Smooth muscle cell (in vitro differentiated cells): ENCODE measurements at regions not wholly inside any gene's neighbourhood (a gene's known extent, or its start where the extent isn't known, plus 50 kb on each side); places are given as distances from the start of the nearest gene placed in this dataset.

Experiments
- DNase-seq: peaks from one replicate; lab custom pipeline; 2025; ENCODE audit not compliant: unreplicated experiment; lab: John Stamatoyannopoulos, UW
- H2AFZ ChIP-seq: fragments of 200-600 bp; sonication (generic); 2 replicates; pipeline ENCODE4 v1.6.0; 2016; ENCODE audit warnings: antibody characterized with exemption, low read depth, mild to moderate bottlenecking
- H3F3A ChIP-seq: fragments of 200-600 bp; sonication (generic); 2 replicates; pipeline ENCODE4 v1.6.0; 2017; ENCODE audit warnings: antibody characterized with exemption, low read depth
- H3K27ac ChIP-seq: fragments of 200-600 bp; sonication (generic); 2 replicates; pipeline ENCODE4 v1.5.1; 2016; ENCODE audit warnings: low read depth, mild to moderate bottlenecking
- H3K27me3 ChIP-seq: fragments of 200-600 bp; sonication (generic); 2 replicates; pipeline ENCODE4 v1.6.1; 2016; ENCODE audit warnings: low read depth, mild to moderate bottlenecking
- H3K36me3 ChIP-seq: fragments of 200-600 bp; sonication (generic); 2 replicates; pipeline ENCODE4 v1.5.1; 2016; ENCODE audit warnings: low read depth
- H3K4me1 ChIP-seq: fragments of 200-600 bp; sonication (generic); 2 replicates; pipeline ENCODE4 v1.5.1; 2016; ENCODE audit warnings: low read depth
- H3K4me2 ChIP-seq: fragments of 200-600 bp; sonication (generic); 2 replicates; pipeline ENCODE4 v1.6.0; 2016; ENCODE audit warnings: mild to moderate bottlenecking
- H3K4me3 ChIP-seq: fragments of 200-600 bp; sonication (generic); 2 replicates; pipeline ENCODE4 v1.5.1; 2016; ENCODE audit warnings: mild to moderate bottlenecking
- H3K79me2 ChIP-seq: fragments of 200-600 bp; sonication (generic); 2 replicates; pipeline ENCODE4 v1.6.0; 2016; ENCODE audit warnings: low read depth, mild to moderate bottlenecking
- H3K9ac ChIP-seq: fragments of 200-600 bp; sonication (generic); 2 replicates; pipeline ENCODE4 v1.6.0; 2016; ENCODE audit warnings: low read depth
- H3K9me3 ChIP-seq: fragments of 200-600 bp; sonication (generic); replicated peaks from 2 replicates; pipeline ENCODE4 v1.5.1; 2016; ENCODE audit warnings: low read depth
- H4K20me1 ChIP-seq: fragments of 200-600 bp; sonication (generic); 2 replicates; pipeline ENCODE4 v1.6.0; 2016; ENCODE audit warnings: low read depth
- CTCF ChIP-seq: fragments of 200-600 bp; sonication (generic); IDR thresholded peaks from 2 replicates; pipeline ENCODE4 v1.5.1; 2017; ENCODE audit warnings: borderline replicate concordance, mild to moderate bottlenecking, antibody characterized with exemption; ENCODE audit not compliant: insufficient read depth, poor library complexity, severe bottlenecking
- WGBS: methylation state at CpG from one replicate; pipeline ENCODE4 v1.1.7; 2016; ENCODE audit warnings: low lambda C conversion rate; 5-methylcytosine and 5-hydroxymethylcytosine counted together

- Histone ChIP-seq H2AFZ (no peak overlapping the region), H3K4me2 (no peak overlapping the region), H3K27me3 (no peaks in the 10 kb centered on the region), H3F3A (no peaks in the 10 kb centered on the region), H4K20me1 (no peaks in the 10 kb centered on the region), H3K36me3 (no peaks in the 10 kb centered on the region), H3K9me3 (no peaks in the 10 kb centered on the region), H3K4me1 (peaks cover 5% of the 10 kb centered on the region), H3K9ac (no peak overlapping the region), H3K79me2 (no peaks in the 10 kb centered on the region), H3K4me3 (no peak overlapping the region), H3K27ac (no peak overlapping the region)
- TF ChIP-seq CTCF: no peak
- DNase-seq: no peak
- WGBS: 95% methylated on average over 5 of the region's 5 CpGs
Measured at GRCh38 chr6:141035312-141036200, 1097.2 kb upstream of the GJE1 start.

- no peaks in the 10 kb centered on the region for H3K36me3 ChIP-seq
- H3F3A ChIP-seq: no peaks in the 10 kb centered on the region
- H3K9me3 ChIP-seq: no peaks in the 10 kb centered on the region
- no peak overlapping the region for H3K9ac ChIP-seq
- H4K20me1 ChIP-seq: no peaks in the 10 kb centered on the region
- H3K27ac ChIP-seq: no peak overlapping the region
- no peak overlapping the region for H3K4me2 ChIP-seq
- H3K4me3 ChIP-seq: no peak overlapping the region
- no peaks in the 10 kb centered on the region for H3K27me3 ChIP-seq
- no peaks in the 10 kb centered on the region for H3K79me2 ChIP-seq
- no peak overlapping the region for H2AFZ ChIP-seq
- TF ChIP-seq CTCF: no peak
- H3K4me1 ChIP-seq: no peaks in the 10 kb centered on the region
- no peak for DNase-seq
Measured at GRCh38 chr6:141033101-141033500, 1099.6 kb upstream of the GJE1 start.

- Histone ChIP-seq H3K27me3 (no peaks in the 10 kb centered on the region), H3K4me3 (no peak overlapping the region), H3K4me1 (no peaks in the 10 kb centered on the region), H3K79me2 (no peaks in the 10 kb centered on the region), H3K27ac (no peak overlapping the region), H2AFZ (no peak overlapping the region), H4K20me1 (no peaks in the 10 kb centered on the region), H3K9me3 (no peaks in the 10 kb centered on the region), H3K9ac (no peak overlapping the region), H3F3A (no peaks in the 10 kb centered on the region), H3K4me2 (no peak overlapping the region), H3K36me3 (no peaks in the 10 kb centered on the region)
- DNase-seq: no peak
- 95% methylated on average over 1 of the region's 1 CpG for WGBS
- TF ChIP-seq CTCF: no peak
Measured at GRCh38 chr6:141029908-141030307, 1102.8 kb upstream of the GJE1 start.

GRCh38 chr6:141028791-141029280 is 1103.9 kb upstream of the GJE1 start:
- Histone ChIP-seq H3K9ac (no peak overlapping the region), H3K79me2 (no peaks in the 10 kb centered on the region), H3K36me3 (no peaks in the 10 kb centered on the region), H3K9me3 (no peaks in the 10 kb centered on the region), H4K20me1 (no peaks in the 10 kb centered on the region), H3K27me3 (no peaks in the 10 kb centered on the region), H3K4me2 (no peak overlapping the region), H2AFZ (no peak overlapping the region), H3K4me1 (no peaks in the 10 kb centered on the region), H3F3A (no peaks in the 10 kb centered on the region), H3K4me3 (no peak overlapping the region), H3K27ac (no peak overlapping the region)
- no peak for DNase-seq
- TF ChIP-seq CTCF: no peak
- WGBS: 75% methylated on average over 2 of the region's 2 CpGs
